ENCODE measurements at regions not wholly inside any gene's neighbourhood (a gene's known extent, or its start where the extent isn't known, plus 50 kb on each side); places are given as distances from the start of the nearest gene placed in this dataset.

DNA sequence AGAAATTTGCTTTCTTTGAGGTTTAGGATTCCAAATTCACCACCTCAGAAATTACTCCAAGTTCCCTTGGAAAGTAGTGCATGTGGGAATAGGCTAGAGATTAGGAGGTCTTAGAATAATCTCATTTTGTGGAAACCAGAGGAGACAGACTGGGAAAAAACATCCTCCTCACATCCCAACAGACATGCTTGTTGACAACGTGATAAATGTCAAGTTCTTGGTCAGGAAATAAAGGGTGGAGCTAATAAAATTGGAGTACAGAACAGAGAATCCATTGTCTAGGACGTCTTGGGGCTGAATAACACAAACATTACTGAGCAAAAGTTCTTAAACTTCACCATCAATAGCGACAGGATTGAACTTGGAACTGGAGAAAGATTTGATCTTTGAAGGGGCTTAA lies 233.4 kb downstream of the PABPC4L start:
- Histone ChIP-seq H2BK15ac (ENCODE audit: low read depth, low read length) (no peak overlapping the region), H4K8ac (replicated peaks; ENCODE audit: insufficient read length, low read depth, low read length) (no peak overlapping the region), H3K23me2 (ENCODE audit: insufficient read length, low read depth, low read length, poor library complexity, severe bottlenecking) (no peaks in the 10 kb centered on the region), H3K4me1 (ENCODE audit: insufficient read depth, low read length) (no peaks in the 10 kb centered on the region), H2BK5ac (ENCODE audit: insufficient read length, low read length) (no peak overlapping the region), H3K27me3 (ENCODE audit: insufficient read depth, low read length) (no peaks in the 10 kb centered on the region), H3K79me1 (ENCODE audit: insufficient read depth, low read depth, low read length, poor library complexity, severe bottlenecking) (no peaks in the 10 kb centered on the region), H4K91ac (ENCODE audit: insufficient read length, low read depth, low read length) (no peak overlapping the region), H3K27ac (ENCODE audit: insufficient read length, low read depth, low read length) (no peak overlapping the region), H2BK20ac (ENCODE audit: low read depth, low read length, poor library complexity, severe bottlenecking) (no peak overlapping the region), H3K79me2 (ENCODE audit: insufficient read depth, low read length) (no peaks in the 10 kb centered on the region), H2BK12ac (ENCODE audit: insufficient read length, low read depth, low read length) (no peak overlapping the region), H3T11ph (ENCODE audit: low read length) (no peak overlapping the region), H3K23ac (ENCODE audit: insufficient read length, low read depth, low read length) (no peak overlapping the region), H3K4ac (ENCODE audit: low read depth, low read length) (no peak overlapping the region), H2AFZ (ENCODE audit: low read length) (no peak overlapping the region), H3K9me3 (ENCODE audit: control insufficient read depth, low read depth, low read length) (no peaks in the 10 kb centered on the region), H3K14ac (ENCODE audit: insufficient read depth, low read length) (no peak overlapping the region), H4K5ac (ENCODE audit: insufficient read length, low read depth, low read length) (no peak overlapping the region), H3K9ac (ENCODE audit: extremely low read depth, insufficient read length, low read length) (no peak overlapping the region), H4K20me1 (ENCODE audit: control insufficient read depth, insufficient read depth, insufficient read length) (no peaks in the 10 kb centered on the region), H3K4me2 (ENCODE audit: insufficient read depth, insufficient read length, low read length) (no peak overlapping the region), H3K18ac (ENCODE audit: insufficient read length, low read depth, low read length) (no peak overlapping the region), H2BK120ac (ENCODE audit: low read depth, low read length, poor library complexity, severe bottlenecking) (no peak overlapping the region), H3K56ac (ENCODE audit: insufficient read length, low read depth, low read length) (no peak overlapping the region), H2AK5ac (ENCODE audit: insufficient read length, low read length) (no peak overlapping the region)
- TF ChIP-seq, protein P1, sequence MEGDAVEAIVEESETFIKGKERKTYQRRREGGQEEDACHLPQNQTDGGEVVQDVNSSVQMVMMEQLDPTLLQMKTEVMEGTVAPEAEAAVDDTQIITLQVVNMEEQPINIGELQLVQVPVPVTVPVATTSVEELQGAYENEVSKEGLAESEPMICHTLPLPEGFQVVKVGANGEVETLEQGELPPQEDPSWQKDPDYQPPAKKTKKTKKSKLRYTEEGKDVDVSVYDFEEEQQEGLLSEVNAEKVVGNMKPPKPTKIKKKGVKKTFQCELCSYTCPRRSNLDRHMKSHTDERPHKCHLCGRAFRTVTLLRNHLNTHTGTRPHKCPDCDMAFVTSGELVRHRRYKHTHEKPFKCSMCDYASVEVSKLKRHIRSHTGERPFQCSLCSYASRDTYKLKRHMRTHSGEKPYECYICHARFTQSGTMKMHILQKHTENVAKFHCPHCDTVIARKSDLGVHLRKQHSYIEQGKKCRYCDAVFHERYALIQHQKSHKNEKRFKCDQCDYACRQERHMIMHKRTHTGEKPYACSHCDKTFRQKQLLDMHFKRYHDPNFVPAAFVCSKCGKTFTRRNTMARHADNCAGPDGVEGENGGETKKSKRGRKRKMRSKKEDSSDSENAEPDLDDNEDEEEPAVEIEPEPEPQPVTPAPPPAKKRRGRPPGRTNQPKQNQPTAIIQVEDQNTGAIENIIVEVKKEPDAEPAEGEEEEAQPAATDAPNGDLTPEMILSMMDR (conservative IDR thresholded peaks at IDR 0.05), result no peak
- no peak overlapping the region for H3K27ac Mint-ChIP-seq
- DNase-seq, result no peak
- H3K9me3 Mint-ChIP-seq, result peaks cover 17 to 20% of the 10 kb centered on the region in 2 experiments; a peak in 4 of 5 replicates
- H3K4me3 Mint-ChIP-seq, result no peak overlapping the region
- H3K4me1 Mint-ChIP-seq, result peaks cover 0 to 6% of the 10 kb centered on the region in 2 experiments; a peak in 1 of 4 replicates
- peaks cover 3 to 21% (median 14%) of the 10 kb centered on the region in 3 experiments; a peak in 4 of 7 replicates for H3K36me3 Mint-ChIP-seq (ENCODE audit: insufficient read depth in 1 of 3, low read depth in 3 of 3)
- no CpG with 5 or more reads among the region's 3 CpGs for WGBS (ENCODE audit: extremely low coverage, insufficient read length, low lambda C conversion rate)
- no peaks in the 10 kb centered on the region for H3K27me3 Mint-ChIP-seq (ENCODE audit: low read depth)

All from H9 (cell line).